ENCODE measurements at regions not wholly inside any gene's neighbourhood (a gene's known extent, or its start where the extent isn't known, plus 50 kb on each side); places are given as distances from the start of the nearest gene placed in this dataset.

DNA sequence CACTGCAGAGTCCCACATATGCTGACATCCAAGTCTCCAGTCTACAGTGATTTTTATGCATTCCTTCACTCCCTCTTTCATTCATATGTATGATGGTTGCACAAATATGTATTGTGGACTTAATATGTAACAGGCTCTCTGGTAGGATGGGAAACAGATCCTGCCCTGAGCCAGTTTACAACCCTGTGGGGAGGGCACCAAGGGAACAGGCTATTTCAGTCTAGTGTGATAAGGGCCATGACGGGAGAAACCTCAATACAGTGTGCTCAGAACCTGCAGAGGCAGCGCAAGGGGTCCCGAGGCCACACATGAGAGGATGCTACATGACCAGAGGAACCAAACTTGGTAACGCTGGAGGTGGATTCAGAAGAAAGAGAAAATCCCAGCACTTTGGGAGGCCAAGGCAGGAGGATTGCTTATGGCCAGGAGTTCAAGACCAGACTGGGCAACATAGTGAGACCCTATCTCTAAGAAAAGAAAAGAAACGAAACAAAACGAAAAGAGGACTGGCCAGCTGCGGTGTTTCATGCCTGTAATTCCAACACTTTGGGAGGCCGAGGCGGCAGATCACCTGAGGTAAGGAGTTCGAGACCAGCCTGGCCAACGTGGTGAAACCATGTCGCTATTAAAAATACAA lies 249.8 kb upstream of the JARID2 start:
- no peak for TF ChIP-seq CTCF (IDR thresholded peaks at IDR 0.05)
- TF ChIP-seq POLR2A (IDR thresholded peaks at IDR 0.05; ENCODE audit: low read depth) = no peak
